ENCODE measurements at regions not wholly inside any gene's neighbourhood (a gene's known extent, or its start where the extent isn't known, plus 50 kb on each side); places are given as distances from the start of the nearest gene placed in this dataset.
"Not testable (repeated sequence)": the region's sequence is repeated elsewhere in the genome, so short reads cannot be mapped to it uniquely, and the experiment has no call there.

DNA sequence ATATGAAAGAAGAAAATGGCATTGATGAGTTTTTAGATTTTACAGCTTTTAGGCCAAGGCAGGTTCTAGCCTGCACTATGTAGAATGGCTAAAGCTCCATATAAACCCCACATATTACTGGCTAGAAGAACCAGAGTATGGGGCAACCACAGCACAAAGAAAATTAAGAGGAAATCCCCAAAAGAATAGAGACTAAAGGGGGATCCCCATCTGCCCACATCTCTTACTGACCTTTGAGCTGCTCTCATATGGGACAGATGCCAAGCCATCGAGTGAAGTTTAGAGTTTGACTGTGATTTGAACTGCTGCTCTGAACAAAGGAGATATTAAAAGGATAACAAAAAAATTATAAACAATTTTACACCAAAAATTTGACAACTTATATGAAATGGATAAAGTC lies 102.2 kb upstream of the HAO2 start:
- intact Hi-C loops (cut with micrococcal nuclease; ENCODE audit: unreplicated experiment): no loop called here
- CTCF ChIA-PET: interaction anchor here (1.7 kb wide), 1 partner anchor 9 kb away, joined by 8 read pairs; no protein-coding TSS in a partner anchor

DNA sequence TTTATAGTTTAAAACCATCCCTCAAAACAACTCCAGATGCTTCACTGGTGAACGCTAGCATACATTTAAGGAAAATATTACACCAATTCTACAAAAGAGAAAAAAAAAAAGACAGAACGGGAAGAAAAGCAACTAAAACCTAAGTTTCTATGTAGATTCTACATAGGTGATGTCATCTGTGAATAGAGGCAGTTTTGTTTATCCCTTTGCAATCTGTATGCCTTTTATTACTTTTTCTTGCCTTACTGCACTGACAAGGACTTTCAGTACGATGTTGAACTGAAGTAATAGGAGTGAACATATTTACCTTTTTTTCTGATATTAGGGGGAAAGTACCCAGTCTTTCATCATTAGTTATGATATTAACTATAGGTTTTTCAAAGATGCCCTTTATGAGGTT lies 101.7 kb upstream of the HAO2 start:
- TF ChIP-seq, protein P1, sequence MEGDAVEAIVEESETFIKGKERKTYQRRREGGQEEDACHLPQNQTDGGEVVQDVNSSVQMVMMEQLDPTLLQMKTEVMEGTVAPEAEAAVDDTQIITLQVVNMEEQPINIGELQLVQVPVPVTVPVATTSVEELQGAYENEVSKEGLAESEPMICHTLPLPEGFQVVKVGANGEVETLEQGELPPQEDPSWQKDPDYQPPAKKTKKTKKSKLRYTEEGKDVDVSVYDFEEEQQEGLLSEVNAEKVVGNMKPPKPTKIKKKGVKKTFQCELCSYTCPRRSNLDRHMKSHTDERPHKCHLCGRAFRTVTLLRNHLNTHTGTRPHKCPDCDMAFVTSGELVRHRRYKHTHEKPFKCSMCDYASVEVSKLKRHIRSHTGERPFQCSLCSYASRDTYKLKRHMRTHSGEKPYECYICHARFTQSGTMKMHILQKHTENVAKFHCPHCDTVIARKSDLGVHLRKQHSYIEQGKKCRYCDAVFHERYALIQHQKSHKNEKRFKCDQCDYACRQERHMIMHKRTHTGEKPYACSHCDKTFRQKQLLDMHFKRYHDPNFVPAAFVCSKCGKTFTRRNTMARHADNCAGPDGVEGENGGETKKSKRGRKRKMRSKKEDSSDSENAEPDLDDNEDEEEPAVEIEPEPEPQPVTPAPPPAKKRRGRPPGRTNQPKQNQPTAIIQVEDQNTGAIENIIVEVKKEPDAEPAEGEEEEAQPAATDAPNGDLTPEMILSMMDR (conservative IDR thresholded peaks at IDR 0.05): no peak
- intact Hi-C loops (cut with micrococcal nuclease; ENCODE audit: unreplicated experiment): no loop called here

More for the DNA sequence above, 102.2 kb upstream of the HAO2 start:
- Histone ChIP-seq H3K9me2 (ENCODE audit: insufficient read depth) (no peaks in the 10 kb centered on the region), H3K4me2 (no peak overlapping the region), H3K9me3 (ENCODE audit: insufficient read depth, low read depth) (no peaks in the 10 kb centered on the region), H3K4me3 (no peak overlapping the region), H3K27me3 (ENCODE audit: insufficient read depth, low read depth) (no peaks in the 10 kb centered on the region), H3K79me2 (ENCODE audit: low read depth) (no peaks in the 10 kb centered on the region), H3F3A (ENCODE audit: insufficient read depth, low read depth) (no peaks in the 10 kb centered on the region), H4K20me1 (ENCODE audit: insufficient read depth) (no peaks in the 10 kb centered on the region), H2AFZ (no peak overlapping the region), H3K27ac (no peak overlapping the region), H3K36me3 (ENCODE audit: low read depth) (no peaks in the 10 kb centered on the region), H3K4me1 (replicated peaks; ENCODE audit: insufficient read depth) (no peaks in the 10 kb centered on the region)
- POLR2A ChIA-PET (ENCODE audit: unreplicated experiment): no interaction called here
- no peak for TF ChIP-seq EZH2 (IDR thresholded peaks at IDR 0.05; ENCODE audit: low read depth)
- no TSS peak for BruUV-seq (replicated peaks)
- no peak for DNase-seq

DNA sequence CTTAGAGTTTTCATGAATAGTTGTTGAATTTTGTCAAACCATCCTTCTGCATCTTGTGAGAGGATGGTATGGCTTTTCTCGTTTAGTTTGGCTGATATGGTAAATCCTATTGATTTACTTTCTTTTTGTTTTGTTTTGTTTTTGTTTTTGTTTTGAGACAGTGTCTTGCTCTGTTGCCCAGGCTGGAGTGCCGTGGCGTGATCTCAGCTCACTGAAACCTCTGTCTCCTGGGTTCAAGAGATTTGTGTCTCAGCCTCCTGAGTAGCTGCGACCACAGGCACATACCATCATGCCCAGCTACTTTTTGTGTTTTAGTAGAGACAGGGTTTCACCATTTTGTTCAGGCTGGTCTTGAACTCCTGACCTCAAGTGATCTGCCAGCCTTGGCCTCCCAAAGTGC lies 101.3 kb upstream of the HAO2 start:
- H3K4me2 ChIP-seq; H4K20me1 ChIP-seq (ENCODE audit: insufficient read depth); H3K27ac ChIP-seq; BruUV-seq (replicated peaks); H3K27me3 ChIP-seq (ENCODE audit: insufficient read depth, low read depth); H3K36me3 ChIP-seq (ENCODE audit: low read depth); H3K4me1 ChIP-seq (replicated peaks; ENCODE audit: insufficient read depth); H3K9me2 ChIP-seq (ENCODE audit: insufficient read depth); H3K9me3 ChIP-seq (ENCODE audit: insufficient read depth, low read depth); DNase-seq; POLR2A ChIA-PET (ENCODE audit: unreplicated experiment); intact Hi-C loops (cut with micrococcal nuclease; ENCODE audit: unreplicated experiment); H3F3A ChIP-seq (ENCODE audit: insufficient read depth, low read depth); H3K79me2 ChIP-seq (ENCODE audit: low read depth); H2AFZ ChIP-seq; H3K4me3 ChIP-seq: not testable (repeated sequence)
- CTCF ChIA-PET: interaction anchor here (1.7 kb wide), 1 partner anchor 8 kb away, joined by 8 read pairs; no protein-coding TSS in a partner anchor

More for the DNA sequence above, 101.7 kb upstream of the HAO2 start:
- no peak overlapping the region for H3K4me3 ChIP-seq
- no peaks in the 10 kb centered on the region for H3K79me2 ChIP-seq (ENCODE audit: low read depth)
- no peak overlapping the region for H3K4me2 ChIP-seq
- H2AFZ ChIP-seq: no peak overlapping the region
- no peak overlapping the region for H3K27ac ChIP-seq
- H3K36me3 ChIP-seq (ENCODE audit: low read depth): no peaks in the 10 kb centered on the region
- no peaks in the 10 kb centered on the region for H3K9me3 ChIP-seq (ENCODE audit: insufficient read depth, low read depth)
- no peaks in the 10 kb centered on the region for H3F3A ChIP-seq (ENCODE audit: insufficient read depth, low read depth)
- no peak for DNase-seq
- H3K27me3 ChIP-seq (ENCODE audit: insufficient read depth, low read depth): no peaks in the 10 kb centered on the region
- no peaks in the 10 kb centered on the region for H3K4me1 ChIP-seq (replicated peaks; ENCODE audit: insufficient read depth)
- no peaks in the 10 kb centered on the region for H3K9me2 ChIP-seq (ENCODE audit: insufficient read depth)
- BruUV-seq (replicated peaks): no TSS peak
- CTCF ChIA-PET: interaction anchor here (1.7 kb wide), 1 partner anchor 8 kb away, joined by 8 read pairs; no protein-coding TSS in a partner anchor
- POLR2A ChIA-PET (ENCODE audit: unreplicated experiment): no interaction called here
- no peaks in the 10 kb centered on the region for H4K20me1 ChIP-seq (ENCODE audit: insufficient read depth)

DNA sequence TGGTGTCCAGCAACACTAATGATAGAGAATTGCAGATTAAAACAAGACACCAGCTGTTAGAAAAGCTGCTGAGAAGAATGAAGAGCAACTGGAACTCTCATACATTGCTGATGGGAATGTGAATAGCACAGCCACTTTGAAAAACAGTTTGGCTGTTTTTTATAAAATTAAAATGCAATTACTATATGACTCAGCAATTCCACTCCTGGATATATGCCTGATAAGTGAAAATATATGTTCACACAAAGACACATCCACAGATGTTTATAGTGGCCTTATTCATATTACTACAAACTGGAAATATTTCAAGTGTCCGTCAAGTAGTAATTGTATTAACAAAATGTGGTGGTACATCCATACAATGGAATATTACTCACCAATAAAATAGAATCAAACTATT lies 99.7 kb upstream of the HAO2 start:
- CTCF ChIA-PET: no interaction called here
- Histone ChIP-seq H3K4me1 (replicated peaks; ENCODE audit: insufficient read depth) (no peaks in the 10 kb centered on the region), H3K27me3 (ENCODE audit: insufficient read depth, low read depth) (no peaks in the 10 kb centered on the region), H3K79me2 (ENCODE audit: low read depth) (no peaks in the 10 kb centered on the region), H4K20me1 (ENCODE audit: insufficient read depth) (no peaks in the 10 kb centered on the region), H3F3A (ENCODE audit: insufficient read depth, low read depth) (no peaks in the 10 kb centered on the region), H3K4me3 (no peak overlapping the region), H3K36me3 (ENCODE audit: low read depth) (no peaks in the 10 kb centered on the region), H3K4me2 (no peak overlapping the region), H3K9me3 (ENCODE audit: insufficient read depth, low read depth) (no peaks in the 10 kb centered on the region), H2AFZ (no peak overlapping the region), H3K9me2 (ENCODE audit: insufficient read depth) (no peaks in the 10 kb centered on the region), H3K27ac (no peak overlapping the region)
- DNase-seq: no peak
- no TSS peak for BruUV-seq (replicated peaks)
- intact Hi-C loops (cut with micrococcal nuclease; ENCODE audit: unreplicated experiment): no loop called here
- TF ChIP-seq EZH2 (IDR thresholded peaks at IDR 0.05; ENCODE audit: low read depth): no peak
- TF ChIP-seq, protein P1 (conservative IDR thresholded peaks at IDR 0.05): no peak
- POLR2A ChIA-PET (ENCODE audit: unreplicated experiment): no interaction called here

Data from PC-9 (cell line).